HAP-1 (cell line): ENCODE measurements at regions not wholly inside any gene's neighbourhood (a gene's known extent, or its start where the extent isn't known, plus 50 kb on each side); places are given as distances from the start of the nearest gene placed in this dataset.

ENCODE experiments used
- DNase-seq, 2 experiments: peaks; one replicate each; pipeline ENCODE4 v3.0.0-alpha.2; 2016 to 2020; ENCODE audit warnings: low spot score in 2 of 2
- H3K27me3 ChIP-seq: fragments of 250-450 bp; sonication (Bioruptor Pico); 2 replicates; pipeline ENCODE4 v1.5.1; 2020; ENCODE audit warnings: low read depth, mild to moderate bottlenecking, moderate library complexity
- H3K36me3 ChIP-seq: fragments of 250-450 bp; sonication (Bioruptor Pico); replicated peaks from 2 replicates; pipeline ENCODE4 v1.5.1; 2020; ENCODE audit warnings: mild to moderate bottlenecking
- H3K4me1 ChIP-seq: fragments of 250-450 bp; sonication (Bioruptor Pico); 2 replicates; pipeline ENCODE4 v1.5.1; 2020; ENCODE audit warnings: mild to moderate bottlenecking
- H3K4me3 ChIP-seq: fragments of 250-450 bp; sonication (Bioruptor Pico); 2 replicates; pipeline ENCODE4 v1.5.1; 2020; ENCODE audit warnings: mild to moderate bottlenecking, moderate library complexity
- H3K9me3 ChIP-seq: fragments of 250-450 bp; sonication (Bioruptor Pico); 2 replicates; pipeline ENCODE4 v1.5.1; 2020; ENCODE audit warnings: mild to moderate bottlenecking, moderate library complexity
- in situ Hi-C: fragments of 300-500 bp; cut with MboI; formaldehyde crosslinking; loops from 3 replicates; pipeline ENCODE4 v1.14.3; 2020; ENCODE audit warnings: low sequenced_read_pairs, inconsistent platforms, mixed read lengths

GRCh38 chr7:33845991-33846509 lies 59.3 kb upstream of the BMPER start:
- no peaks in the 10 kb centered on the region for H3K4me1 ChIP-seq
- no peak overlapping the region for H3K4me3 ChIP-seq
- H3K27me3 ChIP-seq = no peaks in the 10 kb centered on the region
- no peaks in the 10 kb centered on the region for H3K36me3 ChIP-seq
- no peak for DNase-seq
- in situ Hi-C loops = no loop called here
- no peaks in the 10 kb centered on the region for H3K9me3 ChIP-seq

- no peaks in the 10 kb centered on the region for H3K4me1 ChIP-seq
- no peak for DNase-seq
- no peaks in the 10 kb centered on the region for H3K36me3 ChIP-seq
- in situ Hi-C loops = no loop called here
- H3K9me3 ChIP-seq = no peaks in the 10 kb centered on the region
- no peaks in the 10 kb centered on the region for H3K27me3 ChIP-seq
- no peak overlapping the region for H3K4me3 ChIP-seq
Observed at GRCh38 chr7:33849004-33849403, 56.3 kb upstream of the BMPER start.

- Histone ChIP-seq H3K4me3 (no peak overlapping the region), H3K9me3 (no peaks in the 10 kb centered on the region), H3K27me3 (no peaks in the 10 kb centered on the region), H3K4me1 (no peaks in the 10 kb centered on the region), H3K36me3 (no peaks in the 10 kb centered on the region)
- no peak for DNase-seq
- in situ Hi-C loops = no loop called here
Observed at GRCh38 chr7:33849971-33850559, 55.3 kb upstream of the BMPER start.

GRCh38 chr7:33850768-33851167 lies 54.6 kb upstream of the BMPER start:
- Histone ChIP-seq H3K4me1 (no peaks in the 10 kb centered on the region), H3K27me3 (no peaks in the 10 kb centered on the region), H3K4me3 (no peak overlapping the region), H3K36me3 (no peaks in the 10 kb centered on the region), H3K9me3 (no peaks in the 10 kb centered on the region)
- in situ Hi-C loops = no loop called here
- DNase-seq = no peak

GRCh38 chr7:33852838-33853237 lies 52.5 kb upstream of the BMPER start:
- Histone ChIP-seq H3K27me3 (no peaks in the 10 kb centered on the region), H3K4me3 (no peak overlapping the region), H3K9me3 (no peaks in the 10 kb centered on the region), H3K4me1 (no peaks in the 10 kb centered on the region), H3K36me3 (no peaks in the 10 kb centered on the region)
- in situ Hi-C loops = no loop called here
- DNase-seq = no peak

- H3K27me3 ChIP-seq = no peaks in the 10 kb centered on the region
- DNase-seq = no peak
- no peaks in the 10 kb centered on the region for H3K9me3 ChIP-seq
- no peaks in the 10 kb centered on the region for H3K4me1 ChIP-seq
- H3K36me3 ChIP-seq = no peaks in the 10 kb centered on the region
- in situ Hi-C loops = no loop called here
- no peak overlapping the region for H3K4me3 ChIP-seq
Observed at GRCh38 chr7:33853361-33854062, 51.8 kb upstream of the BMPER start.

GRCh38 chr7:33854178-33854577 lies 51.2 kb upstream of the BMPER start:
- Histone ChIP-seq H3K27me3 (no peaks in the 10 kb centered on the region), H3K4me3 (no peak overlapping the region), H3K4me1 (no peaks in the 10 kb centered on the region), H3K9me3 (no peaks in the 10 kb centered on the region), H3K36me3 (no peaks in the 10 kb centered on the region)
- no peak for DNase-seq
- in situ Hi-C loops = no loop called here

GRCh38 chr7:33854801-33855350 lies 50.5 kb upstream of the BMPER start:
- Histone ChIP-seq H3K36me3 (no peaks in the 10 kb centered on the region), H3K9me3 (no peaks in the 10 kb centered on the region), H3K4me1 (no peaks in the 10 kb centered on the region), H3K4me3 (no peak overlapping the region), H3K27me3 (no peaks in the 10 kb centered on the region)
- no peak for DNase-seq
- in situ Hi-C loops = no loop called here
